ENCODE measurements at regions not wholly inside any gene's neighbourhood (a gene's known extent, or its start where the extent isn't known, plus 50 kb on each side); places are given as distances from the start of the nearest gene placed in this dataset.

DNA sequence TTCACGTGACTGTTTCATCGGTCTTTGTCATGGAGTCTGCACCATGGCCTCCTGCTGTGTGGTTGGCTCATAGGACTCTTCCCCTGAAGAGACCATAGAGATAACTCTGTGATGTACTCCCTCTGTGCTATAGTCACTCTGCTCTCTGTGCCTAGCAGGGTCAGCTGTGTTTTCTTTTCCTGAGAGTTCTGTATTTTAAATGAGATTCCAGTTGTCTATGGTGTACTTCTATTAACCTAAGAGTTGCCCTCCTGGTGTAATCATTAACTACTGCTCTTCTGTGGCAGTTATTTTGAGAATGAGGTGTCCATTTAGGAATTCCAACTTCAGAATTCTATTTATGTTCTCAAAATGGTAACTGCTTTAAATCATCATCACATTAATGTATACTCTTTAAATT lies 114.5 kb upstream of the ARPP21 start:
- no peak for DNase-seq (ENCODE audit: low spot score)

DNA sequence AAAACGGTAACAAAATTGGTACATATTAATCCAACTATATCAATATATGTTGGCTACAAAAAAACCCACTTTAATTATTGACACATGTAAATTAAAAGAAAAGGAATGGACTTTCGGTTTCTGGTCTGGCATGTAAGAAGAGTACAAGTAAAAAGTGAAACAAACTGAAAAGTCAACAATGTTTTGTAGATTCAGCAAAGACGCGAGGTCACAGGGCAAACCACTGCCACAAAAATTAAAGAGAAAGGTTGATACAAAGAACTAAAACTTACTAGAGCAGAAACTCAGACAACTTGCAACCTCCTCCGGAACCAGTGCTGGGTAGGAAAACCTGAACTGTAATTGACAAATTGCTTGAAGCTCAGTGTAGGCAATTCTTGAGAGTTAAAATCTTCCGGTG lies 110.6 kb upstream of the ARPP21 start:
- DNase-seq (ENCODE audit: low spot score): no peak

DNA sequence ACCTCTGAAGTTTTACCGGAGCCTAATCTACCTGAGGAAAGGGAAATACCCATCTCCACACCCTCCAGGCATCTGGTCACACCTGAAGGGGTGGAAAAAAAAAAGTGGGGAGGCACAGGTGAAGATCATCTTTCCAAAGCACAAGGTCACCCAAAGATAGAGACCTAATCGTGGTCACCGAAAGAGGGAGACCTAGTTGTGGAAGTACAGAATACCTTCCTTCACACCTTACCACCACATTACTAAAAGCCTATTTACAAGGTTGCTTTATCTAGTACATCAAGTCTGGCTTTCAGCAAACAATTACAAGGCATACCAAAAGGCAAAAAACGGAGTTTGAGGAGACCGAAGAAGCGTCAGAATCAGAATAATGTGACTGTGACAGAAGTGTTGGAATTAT lies 110.0 kb upstream of the ARPP21 start:
- DNase-seq (ENCODE audit: low spot score): no peak

DNA sequence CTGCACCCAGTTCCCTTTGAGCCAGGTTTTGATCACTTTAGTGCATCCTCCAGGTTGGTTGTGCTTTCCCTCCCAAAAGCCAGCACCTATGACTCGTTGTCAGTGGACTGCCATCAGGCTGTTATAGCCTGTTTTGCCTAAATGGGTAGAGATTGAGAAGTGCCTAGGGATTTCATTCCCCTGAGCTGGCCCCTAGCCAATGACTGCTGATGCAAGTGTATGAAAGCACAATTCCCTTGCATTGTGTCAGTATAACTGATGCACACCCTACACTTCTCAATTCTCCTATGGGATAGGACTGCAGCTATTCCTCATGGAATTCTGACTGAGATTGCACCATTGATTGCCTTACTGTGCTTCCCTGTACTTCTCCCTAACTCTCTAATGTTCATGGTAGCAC lies 102.1 kb upstream of the ARPP21 start:
- DNase-seq (ENCODE audit: low spot score): no peak

DNA sequence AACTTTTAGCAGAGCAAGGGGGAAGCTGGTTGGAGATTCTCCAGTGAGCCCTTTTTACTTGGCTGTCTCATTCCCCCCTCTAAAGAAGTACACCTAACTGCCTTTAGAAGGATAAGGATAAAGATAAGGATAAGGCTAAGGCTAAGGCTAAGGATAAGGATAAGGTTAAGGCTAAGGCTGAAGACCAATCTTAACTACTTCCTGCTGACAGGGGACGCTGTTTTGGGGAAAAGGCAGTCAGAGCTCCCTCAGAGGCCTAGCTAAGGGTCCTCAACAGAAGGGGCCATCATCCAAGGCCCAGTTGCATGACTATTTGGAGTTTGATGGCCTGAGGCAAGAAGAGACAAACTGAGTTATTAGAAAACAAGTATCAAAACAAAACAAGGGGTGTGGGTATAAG lies 94.3 kb upstream of the ARPP21 start:
- no peak for DNase-seq (ENCODE audit: low spot score)

DNA sequence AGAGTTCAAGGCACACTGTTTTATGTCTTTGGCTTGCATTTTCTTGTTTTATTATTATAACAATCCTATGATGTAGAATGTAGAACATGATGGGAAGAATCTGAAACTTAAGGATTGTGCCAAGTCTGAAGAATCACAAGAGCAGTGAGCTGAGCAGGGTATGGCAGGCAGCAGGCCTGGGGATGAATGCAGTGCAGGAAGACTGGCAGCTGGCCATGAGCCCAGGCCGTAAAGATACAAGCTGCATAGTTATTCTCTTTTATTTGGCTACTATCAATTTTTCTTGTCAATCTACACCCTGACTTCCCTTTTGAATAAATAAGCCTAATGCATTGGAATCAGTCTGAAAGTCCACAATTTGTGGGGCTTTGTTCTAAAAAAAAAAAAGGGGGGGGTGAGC lies 89.6 kb upstream of the ARPP21 start:
- DNase-seq (ENCODE audit: low spot score): no peak

DNA sequence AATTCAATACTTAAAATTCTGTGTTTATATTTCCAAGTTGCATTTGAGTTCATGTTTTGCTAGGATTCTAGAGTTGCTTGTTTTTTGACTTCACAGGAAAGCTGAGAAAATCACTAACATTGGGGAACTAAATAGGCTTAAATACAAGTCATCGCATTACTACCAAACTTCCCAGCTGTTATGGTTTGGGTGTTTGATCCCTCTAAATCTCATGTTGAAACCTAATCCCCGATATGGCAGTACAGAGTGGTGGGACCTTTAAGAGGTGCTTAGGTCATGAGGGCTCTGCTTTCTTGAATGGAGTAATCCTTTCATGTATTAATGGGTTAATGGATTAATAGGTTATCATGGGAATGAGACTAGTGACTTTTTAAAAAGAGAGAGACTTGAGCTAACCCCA lies 77.2 kb upstream of the ARPP21 start:
- no peak for DNase-seq (ENCODE audit: low spot score)

DNA sequence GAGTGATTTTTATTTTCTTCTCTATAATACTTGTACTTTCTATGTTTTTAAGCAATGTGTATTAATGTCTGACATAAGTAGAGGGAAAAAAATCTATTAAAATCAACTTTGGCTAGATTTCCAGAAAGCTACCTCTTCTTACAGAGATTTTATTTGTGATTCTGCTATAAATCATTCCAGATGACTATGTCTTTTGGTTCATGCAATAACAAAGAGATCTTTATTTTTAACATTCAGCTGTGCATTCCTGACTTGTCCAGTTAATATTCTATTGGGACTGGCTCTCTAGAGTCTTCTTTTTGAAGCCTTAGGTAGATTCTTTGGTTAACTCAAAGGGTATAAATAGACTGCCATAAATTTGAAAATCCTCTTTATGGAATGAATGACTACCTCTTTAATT lies 74.3 kb upstream of the ARPP21 start:
- DNase-seq (ENCODE audit: low spot score): no peak

All from mesenteric fat pad (tissue), 1 donor.